HepG2 (cell line): ENCODE measurements at regions not wholly inside any gene's neighbourhood (a gene's known extent, or its start where the extent isn't known, plus 50 kb on each side); places are given as distances from the start of the nearest gene placed in this dataset.

ENCODE experiments used
- CTCF ChIP-seq: sonication (generic); formaldehyde crosslinking; IDR thresholded peaks from 2 replicates; pipeline ENCODE4 v1.5.0; 2020; ENCODE audit warnings: mild to moderate bottlenecking, missing genetic modification reagents, moderate library complexity
- ELF3 ChIP-seq: IDR thresholded peaks from 2 replicates; pipeline ENCODE4 v1.6.1; 2016; ENCODE audit warnings: missing genetic modification reagents, missing compliant biosample characterization
- EP300 ChIP-seq, 3 experiments: sonication (generic) in 1 of 3; formaldehyde crosslinking in 1 of 3; IDR thresholded peaks; 2 replicates each; pipeline versions ENCODE4 v1.5.1 to v1.6.1; 2011 to 2020; ENCODE audit warnings: low read depth in 2 of 3, low read length in 2 of 3, borderline replicate concordance in 1 of 3, improper control_type of control experiment in 1 of 3, mild to moderate bottlenecking in 1 of 3, missing genetic modification reagents in 1 of 3, moderate library complexity in 1 of 3
- ESRRA ChIP-seq: sonication (generic); formaldehyde crosslinking; IDR thresholded peaks from 2 replicates; pipeline ENCODE4 v1.5.1; 2020; ENCODE audit warnings: mild to moderate bottlenecking, low read depth, missing genetic modification reagents
- EZH2 ChIP-seq: conservative IDR thresholded peaks from 2 replicates; pipeline ENCODE4 v1.6.1; 2012; ENCODE audit warnings: mild to moderate bottlenecking, low read depth, low read length, moderate library complexity
- FOXO4 ChIP-seq: sonication (generic); formaldehyde crosslinking; conservative IDR thresholded peaks from 2 replicates; pipeline ENCODE4 v1.8.1; 2023; ENCODE audit warnings: missing genetic modification reagents
- HDAC1 ChIP-seq: sonication (generic); formaldehyde crosslinking; IDR thresholded peaks from 2 replicates; pipeline ENCODE4 v1.5.1; 2020; ENCODE audit warnings: mild to moderate bottlenecking, missing genetic modification reagents
- HNRNPK ChIP-seq: fragments of 200-400 bp; formaldehyde crosslinking; IDR thresholded peaks from 2 replicates; pipeline ENCODE4 v1.6.1; 2018; ENCODE audit warnings: low read length, low read depth, moderate library complexity, mild to moderate bottlenecking; ENCODE audit not compliant: poor library complexity, severe bottlenecking
- PBX3 ChIP-seq: sonication (generic); formaldehyde crosslinking; IDR thresholded peaks from 2 replicates; pipeline ENCODE4 v1.8.1; 2023; ENCODE audit warnings: missing genetic modification reagents, inconsistent platforms, borderline replicate concordance
- POLR2G ChIP-seq: fragments of 200-400 bp; formaldehyde crosslinking; IDR thresholded peaks from 2 replicates; pipeline ENCODE4 v1.6.1; 2018; ENCODE audit warnings: mild to moderate bottlenecking, low read depth, low read length, moderate library complexity
- SIN3A ChIP-seq: IDR thresholded peaks from 2 replicates; pipeline ENCODE4 v1.6.1; 2011; ENCODE audit warnings: low read depth, mild to moderate bottlenecking, control low read depth, low read length, borderline replicate concordance
- TEAD2 ChIP-seq: sonication (generic); formaldehyde crosslinking; IDR thresholded peaks from 2 replicates; pipeline ENCODE4 v1.9.0; 2021; ENCODE audit warnings: missing genetic modification reagents
- ZNF10 ChIP-seq: sonication (generic); formaldehyde crosslinking; IDR thresholded peaks from 2 replicates; pipeline ENCODE4 v1.4.0; 2020; ENCODE audit warnings: mild to moderate bottlenecking, low read depth, missing genetic modification reagents, borderline replicate concordance
- TF ChIP-seq, protein P1 (sequence below): sonication (generic); formaldehyde crosslinking; IDR thresholded peaks from 2 replicates; pipeline ENCODE4 v1.4.0; 2020; ENCODE audit warnings: missing genetic modification reagents

DNA sequence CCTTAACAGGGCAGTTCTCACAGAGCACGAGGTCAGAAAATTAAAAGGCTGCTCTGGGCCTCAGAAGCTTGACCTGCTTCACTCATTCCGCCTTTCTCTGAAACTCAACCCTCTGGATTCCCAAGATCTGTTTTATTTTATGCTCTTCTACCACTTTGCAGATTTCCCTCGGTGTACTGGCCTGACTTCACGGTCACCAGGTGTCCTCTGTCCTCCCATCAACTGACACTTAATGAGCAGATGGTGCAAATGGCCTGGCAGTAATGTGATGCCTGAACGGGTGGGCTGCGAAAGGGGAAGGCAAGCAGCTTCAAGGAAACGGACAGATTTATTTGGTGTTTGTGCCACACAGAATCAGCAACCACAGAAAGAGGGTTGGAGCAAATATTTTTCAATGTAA, 169.7 kb upstream of the TFAP2D start:
- TF ChIP-seq CTCF (CRISPR knock-in tag) = no peak
- TF ChIP-seq EP300 (IDR thresholded peaks at IDR 0.05; ENCODE audit: low read depth in 2 of 2, low read length in 2 of 2) = no peak
- no peak for TF ChIP-seq EP300 (CRISPR knock-in tag; IDR thresholded peaks at IDR 0.05; ENCODE audit: borderline replicate concordance)
- no peak for TF ChIP-seq SIN3A
- TF ChIP-seq ESRRA = no peak
- TF ChIP-seq, protein P1, sequence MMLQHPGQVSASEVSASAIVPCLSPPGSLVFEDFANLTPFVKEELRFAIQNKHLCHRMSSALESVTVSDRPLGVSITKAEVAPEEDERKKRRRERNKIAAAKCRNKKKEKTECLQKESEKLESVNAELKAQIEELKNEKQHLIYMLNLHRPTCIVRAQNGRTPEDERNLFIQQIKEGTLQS = no peak
- TF ChIP-seq EZH2 = no peak
- no peak for TF ChIP-seq HDAC1 (CRISPR knock-in tag)
- no peak for TF ChIP-seq ELF3 (CRISPR knock-in tag)
- no peak for TF ChIP-seq ZNF10 (CRISPR knock-in tag)
- TF ChIP-seq TEAD2 (CRISPR knock-in tag) = no peak
- TF ChIP-seq HNRNPK = no peak
- no peak for TF ChIP-seq FOXO4 (CRISPR knock-in tag)
- TF ChIP-seq PBX3 (CRISPR knock-in tag) = no peak
- no peak for TF ChIP-seq POLR2G
